OCI-LY3 (cell line): ENCODE measurements at regions not wholly inside any gene's neighbourhood (a gene's known extent, or its start where the extent isn't known, plus 50 kb on each side); places are given as distances from the start of the nearest gene placed in this dataset.
"Not testable (repeated sequence)": the region's sequence is repeated elsewhere in the genome, so short reads cannot be mapped to it uniquely, and the experiment has no call there.

Experiments
- H2AFZ ChIP-seq: fragments of 200-600, 300-600 bp; shearing (Covaris generic); 2 replicates; pipeline ENCODE4 v1.6.0; 2014; ENCODE audit warnings: antibody characterized with exemption, low read depth, low read length
- H3K27ac ChIP-seq: fragments of 200-600, 300-600 bp; sonication (generic); 2 replicates; pipeline ENCODE4 v1.5.1; 2014; ENCODE audit warnings: mild to moderate bottlenecking, low read length, moderate library complexity, mixed read lengths
- H3K27me3 ChIP-seq: fragments of 200-600, 300-600 bp; sonication (generic); 2 replicates; pipeline ENCODE4 v1.6.1; 2014; ENCODE audit warnings: low read depth, low read length, mixed read lengths
- H3K36me3 ChIP-seq: fragments of 200-600, 300-600 bp; sonication (generic); replicated peaks from 2 replicates; pipeline ENCODE3; 2014; ENCODE audit warnings: low read depth, low read length, mixed read lengths
- H3K4me1 ChIP-seq: fragments of 300-600, 200-600 bp; sonication (generic); 2 replicates; pipeline ENCODE4 v1.6.1; 2014; ENCODE audit warnings: low read length, mixed read lengths
- H3K4me2 ChIP-seq: fragments of 200-600, 300-600 bp; sonication (generic); 2 replicates; pipeline ENCODE4 v1.6.1; 2014; ENCODE audit warnings: low read length, mixed read lengths
- H3K4me3 ChIP-seq: fragments of 300-600, 200-600 bp; sonication (generic); 2 replicates; pipeline ENCODE4 v1.5.1; 2014; ENCODE audit warnings: antibody characterized with exemption, mild to moderate bottlenecking, low read length, moderate library complexity
- H3K79me2 ChIP-seq: fragments of 300-600, 200-600 bp; shearing (Covaris generic); 2 replicates; pipeline ENCODE4 v1.6.1; 2014; ENCODE audit warnings: mild to moderate bottlenecking, low read length, mixed read lengths
- H3K9ac ChIP-seq: fragments of 300-600, 200-600 bp; shearing (Covaris generic); 2 replicates; pipeline ENCODE4 v1.6.0; 2014; ENCODE audit warnings: mild to moderate bottlenecking, low read length, moderate library complexity
- H3K9me3 ChIP-seq: fragments of 200-600, 300-600 bp; shearing (Covaris generic); 2 replicates; pipeline ENCODE4 v1.6.1; 2014; ENCODE audit warnings: low read length, mixed read lengths; ENCODE audit not compliant: insufficient read depth
- H4K20me1 ChIP-seq: fragments of 200-600, 300-600 bp; sonication (generic); 2 replicates; pipeline ENCODE4 v1.6.1; 2016; ENCODE audit warnings: low read length, mixed read lengths; ENCODE audit not compliant: insufficient read depth
- CTCF ChIP-seq: fragments of 200-600, 300-600 bp; sonication (generic); IDR thresholded peaks from 2 replicates; pipeline ENCODE4 v1.5.1; 2014; ENCODE audit warnings: antibody characterized with exemption, low read length, low read depth
- EZH2phosphoT487 ChIP-seq: fragments of 200-600 bp; shearing (Covaris generic); IDR thresholded peaks from 2 replicates; pipeline ENCODE4 v1.6.1; 2018; ENCODE audit warnings: antibody characterized with exemption, mixed run types, low read depth

DNA sequence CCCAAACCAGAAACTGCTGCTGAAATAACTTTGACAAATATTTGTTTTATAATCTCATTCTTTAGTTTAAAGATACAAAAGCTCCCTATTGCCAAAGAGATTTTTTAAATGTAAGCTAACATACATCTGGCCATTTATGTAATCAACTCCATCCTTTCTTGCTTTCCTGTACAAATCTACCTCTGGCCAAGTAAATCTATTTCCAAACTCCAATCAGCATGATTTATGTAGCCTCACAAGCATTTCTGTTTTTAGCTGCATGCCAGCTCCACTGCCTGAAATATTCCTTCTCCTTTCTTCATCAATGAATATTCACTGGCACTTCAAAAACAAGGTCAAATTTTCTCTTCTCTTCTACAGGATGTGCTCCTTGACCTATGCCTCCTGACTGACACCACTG is 80.0 kb downstream of the SHOX2 start:
- Histone ChIP-seq H3K4me3 (no peak overlapping the region), H3K79me2 (no peaks in the 10 kb centered on the region), H3K4me2 (no peak overlapping the region), H3K9me3 (no peaks in the 10 kb centered on the region), H3K27me3 (no peaks in the 10 kb centered on the region), H2AFZ (no peak overlapping the region), H3K27ac (no peak overlapping the region), H3K4me1 (no peaks in the 10 kb centered on the region), H3K36me3 (no peaks in the 10 kb centered on the region), H3K9ac (no peak overlapping the region), H4K20me1 (no peaks in the 10 kb centered on the region)
- TF ChIP-seq CTCF (no peak), EZH2phosphoT487 (no peak)

- not testable (repeated sequence) for H3K27me3 ChIP-seq, H4K20me1 ChIP-seq, H3K4me1 ChIP-seq, H3K4me3 ChIP-seq, H3K4me2 ChIP-seq, H3K79me2 ChIP-seq, H2AFZ ChIP-seq, H3K36me3 ChIP-seq, H3K27ac ChIP-seq, H3K9ac ChIP-seq, H3K9me3 ChIP-seq
These were observed 86.3 kb downstream of the SHOX2 start for GRCh38 chr3:158019897-158020296.

DNA sequence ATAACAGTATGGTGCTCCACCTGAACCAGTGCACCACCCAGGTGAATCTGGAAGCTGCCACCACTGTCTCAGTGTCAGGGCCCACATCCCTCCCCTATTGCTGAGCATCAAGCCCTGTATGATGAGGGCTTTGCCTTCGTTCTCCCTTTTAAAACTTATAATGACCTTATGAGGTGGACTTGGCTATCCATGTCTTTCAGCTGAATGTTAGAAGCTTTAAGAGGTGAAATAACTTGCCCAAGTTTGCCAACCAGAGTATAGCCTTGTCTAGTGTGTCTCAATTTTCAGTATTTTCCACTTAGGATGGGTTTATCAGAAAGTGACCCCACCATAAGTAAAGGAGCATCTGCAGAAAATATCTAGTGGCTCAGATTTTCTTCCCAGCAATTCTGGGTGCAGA is 87.8 kb downstream of the SHOX2 start:
- no peak overlapping the region for H3K27ac ChIP-seq
- H2AFZ ChIP-seq, result no peak overlapping the region
- no peaks in the 10 kb centered on the region for H3K79me2 ChIP-seq
- H3K27me3 ChIP-seq, result no peaks in the 10 kb centered on the region
- H3K4me2 ChIP-seq, result no peak overlapping the region
- no peak overlapping the region for H3K4me3 ChIP-seq
- H3K4me1 ChIP-seq, result no peaks in the 10 kb centered on the region
- no peaks in the 10 kb centered on the region for H3K36me3 ChIP-seq
- no peaks in the 10 kb centered on the region for H3K9me3 ChIP-seq
- H4K20me1 ChIP-seq, result no peaks in the 10 kb centered on the region
- TF ChIP-seq EZH2phosphoT487, result no peak
- TF ChIP-seq CTCF, result no peak
- H3K9ac ChIP-seq, result no peak overlapping the region

DNA sequence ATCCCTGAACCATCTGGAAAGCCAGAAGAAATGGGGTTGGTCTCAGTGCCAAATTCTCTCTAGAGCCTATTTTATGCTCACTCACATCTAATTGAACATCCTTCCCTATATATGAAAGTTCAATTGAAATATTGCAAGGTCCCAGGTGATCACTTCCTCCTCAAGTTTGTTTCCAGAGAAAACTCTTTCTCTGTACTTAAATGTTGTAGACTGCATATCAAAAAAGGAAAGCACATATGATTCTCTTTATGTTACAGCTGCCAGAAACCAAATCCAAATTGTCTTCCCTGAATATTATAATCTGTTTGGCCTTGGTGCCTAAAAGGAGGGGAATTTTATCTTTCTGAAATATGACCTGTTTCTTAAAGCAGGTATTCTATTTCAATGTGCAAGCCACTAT is 93.3 kb downstream of the SHOX2 start:
- Histone ChIP-seq H3K36me3 (no peaks in the 10 kb centered on the region), H2AFZ (no peak overlapping the region), H3K4me1 (no peaks in the 10 kb centered on the region), H3K9me3 (0 out of 2 replicates have a peak, but pooled peaks cover 5% of the 10 kb centered on the region), H4K20me1 (no peaks in the 10 kb centered on the region), H3K9ac (no peak overlapping the region), H3K27ac (no peak overlapping the region), H3K4me2 (no peak overlapping the region), H3K27me3 (no peaks in the 10 kb centered on the region), H3K79me2 (no peaks in the 10 kb centered on the region), H3K4me3 (no peak overlapping the region)
- TF ChIP-seq EZH2phosphoT487 (no peak), CTCF (no peak)
